ENCODE measurements at regions not wholly inside any gene's neighbourhood (a gene's known extent, or its start where the extent isn't known, plus 50 kb on each side); places are given as distances from the start of the nearest gene placed in this dataset.
A peak's percentile ranks its signal among the peaks of the same experiment; 100 is the strongest.

DNA sequence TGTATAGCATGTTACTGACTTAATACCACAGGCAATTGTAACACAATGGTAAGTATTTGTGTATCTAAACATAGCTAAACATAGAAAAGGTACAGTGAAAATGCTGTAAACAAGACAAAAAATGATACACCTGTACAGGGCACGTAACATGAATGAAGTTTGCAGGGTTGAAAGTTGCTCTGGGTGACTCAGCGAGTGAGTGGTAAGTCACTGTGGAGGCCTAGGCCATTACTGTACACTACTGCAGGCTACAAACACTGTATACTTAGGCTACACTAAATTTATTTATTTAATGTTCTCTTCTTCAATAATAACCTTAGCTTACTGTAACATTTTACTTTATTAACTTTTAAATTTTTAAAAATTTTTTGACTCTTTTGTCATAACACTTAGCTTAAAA lies 158.4 kb downstream of the IPO8 start:
- in situ Hi-C loops (cut with MboI) = no loop called here
- no peaks in the 10 kb centered on the region for H3K9me2 ChIP-seq (ENCODE audit: insufficient read depth)
- H4K20me1 ChIP-seq (ENCODE audit: insufficient read depth) = no peaks in the 10 kb centered on the region
- no peak for TF ChIP-seq EZH2phosphoT487 (IDR thresholded peaks at IDR 0.05; ENCODE audit: insufficient read depth, low read depth)
- no peak for TF ChIP-seq EZH2 (IDR thresholded peaks at IDR 0.05; ENCODE audit: insufficient read depth, poor library complexity, severe bottlenecking)
- no peaks in the 10 kb centered on the region for H3K4me1 ChIP-seq (ENCODE audit: insufficient read depth)
- WGBS, 2 experiments (ENCODE audit: low coverage in 1 of 2, low lambda C conversion rate in 2 of 2, missing lambda C conversion rate in 2 of 2) = 39 to 66% methylated on average over 2 of the region's 2 CpGs
- no peak overlapping the region for H3K9ac ChIP-seq
- no peaks in the 10 kb centered on the region for H3K27me3 ChIP-seq (replicated peaks; ENCODE audit: insufficient read depth)
- no peak for DNase-seq
- H3K36me3 ChIP-seq (ENCODE audit: low read depth) = no peaks in the 10 kb centered on the region
- H3F3A ChIP-seq (ENCODE audit: insufficient read depth) = no peaks in the 10 kb centered on the region
- no peaks in the 10 kb centered on the region for H3K9me3 ChIP-seq (ENCODE audit: low read depth)
- H3K4me2 ChIP-seq (ENCODE audit: unreplicated experiment) = no peak overlapping the region
- H3K79me2 ChIP-seq (ENCODE audit: insufficient read depth) = no peaks in the 10 kb centered on the region
- no peak overlapping the region for H3K27ac ChIP-seq
- H3K4me3 ChIP-seq = no peak overlapping the region
- no peak overlapping the region for H2AFZ ChIP-seq

DNA sequence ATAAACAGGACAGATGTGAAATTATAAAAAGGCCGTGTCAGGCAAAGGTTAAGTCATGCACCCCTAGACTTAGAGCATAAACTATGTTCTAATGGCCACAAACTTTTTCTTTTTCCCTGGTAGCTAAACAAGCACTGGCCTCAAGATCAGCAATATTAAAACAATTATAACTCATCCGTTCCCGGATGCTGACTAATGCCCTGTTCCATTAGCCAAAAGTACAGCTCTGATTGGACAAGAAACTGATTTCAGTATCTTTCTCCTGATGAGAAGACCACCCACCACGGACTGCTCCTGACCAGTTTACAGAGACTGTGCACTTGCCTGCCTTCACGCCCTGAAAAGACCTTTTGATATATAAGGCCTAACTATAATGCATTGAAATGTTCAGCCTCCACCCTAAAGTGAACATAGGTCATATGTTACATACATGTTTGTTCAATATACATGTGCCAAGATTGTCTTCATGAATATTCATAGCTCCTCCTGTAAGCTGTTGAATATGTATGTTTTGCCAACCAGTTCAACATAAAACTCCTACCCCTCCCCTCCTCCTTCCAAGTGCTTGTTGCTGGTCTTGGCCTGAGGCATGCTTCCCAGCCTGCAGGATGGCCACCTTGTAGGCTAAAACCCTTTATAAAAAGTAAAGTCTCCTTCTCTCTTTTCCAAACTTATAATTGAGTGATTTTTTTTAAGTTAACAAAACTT lies 162.0 kb downstream of the IPO8 start:
- no peaks in the 10 kb centered on the region for H3K9me3 ChIP-seq (ENCODE audit: low read depth)
- H4K20me1 ChIP-seq (ENCODE audit: insufficient read depth) = no peaks in the 10 kb centered on the region
- no peaks in the 10 kb centered on the region for H3K36me3 ChIP-seq (ENCODE audit: low read depth)
- H3K9me2 ChIP-seq (ENCODE audit: insufficient read depth) = no peaks in the 10 kb centered on the region
- in situ Hi-C loops (cut with MboI) = no loop called here
- H3K27me3 ChIP-seq (replicated peaks; ENCODE audit: insufficient read depth) = no peaks in the 10 kb centered on the region
- 22 to 25% methylated on average over 5 of the region's 5 CpGs for WGBS, 2 experiments (ENCODE audit: low coverage in 1 of 2, low lambda C conversion rate in 2 of 2, missing lambda C conversion rate in 2 of 2)
- H3K4me3 ChIP-seq = no peak overlapping the region
- no peaks in the 10 kb centered on the region for H3K79me2 ChIP-seq (ENCODE audit: insufficient read depth)
- H3K4me1 ChIP-seq (ENCODE audit: insufficient read depth) = no peaks in the 10 kb centered on the region
- no peak overlapping the region for H3K9ac ChIP-seq
- H3F3A ChIP-seq (ENCODE audit: insufficient read depth) = no peaks in the 10 kb centered on the region
- TF ChIP-seq EZH2 (IDR thresholded peaks at IDR 0.05; ENCODE audit: insufficient read depth, poor library complexity, severe bottlenecking) (no peak), EZH2phosphoT487 (IDR thresholded peaks at IDR 0.05; ENCODE audit: insufficient read depth, low read depth) (no peak)
- no peak overlapping the region for H3K27ac ChIP-seq
- peak overlapping the region; percentile 37; the same call in 1 of the 2 replicates for H2AFZ ChIP-seq
- DNase-seq = peak; percentile 37
- H3K4me2 ChIP-seq (ENCODE audit: unreplicated experiment) = no peak overlapping the region

DNA sequence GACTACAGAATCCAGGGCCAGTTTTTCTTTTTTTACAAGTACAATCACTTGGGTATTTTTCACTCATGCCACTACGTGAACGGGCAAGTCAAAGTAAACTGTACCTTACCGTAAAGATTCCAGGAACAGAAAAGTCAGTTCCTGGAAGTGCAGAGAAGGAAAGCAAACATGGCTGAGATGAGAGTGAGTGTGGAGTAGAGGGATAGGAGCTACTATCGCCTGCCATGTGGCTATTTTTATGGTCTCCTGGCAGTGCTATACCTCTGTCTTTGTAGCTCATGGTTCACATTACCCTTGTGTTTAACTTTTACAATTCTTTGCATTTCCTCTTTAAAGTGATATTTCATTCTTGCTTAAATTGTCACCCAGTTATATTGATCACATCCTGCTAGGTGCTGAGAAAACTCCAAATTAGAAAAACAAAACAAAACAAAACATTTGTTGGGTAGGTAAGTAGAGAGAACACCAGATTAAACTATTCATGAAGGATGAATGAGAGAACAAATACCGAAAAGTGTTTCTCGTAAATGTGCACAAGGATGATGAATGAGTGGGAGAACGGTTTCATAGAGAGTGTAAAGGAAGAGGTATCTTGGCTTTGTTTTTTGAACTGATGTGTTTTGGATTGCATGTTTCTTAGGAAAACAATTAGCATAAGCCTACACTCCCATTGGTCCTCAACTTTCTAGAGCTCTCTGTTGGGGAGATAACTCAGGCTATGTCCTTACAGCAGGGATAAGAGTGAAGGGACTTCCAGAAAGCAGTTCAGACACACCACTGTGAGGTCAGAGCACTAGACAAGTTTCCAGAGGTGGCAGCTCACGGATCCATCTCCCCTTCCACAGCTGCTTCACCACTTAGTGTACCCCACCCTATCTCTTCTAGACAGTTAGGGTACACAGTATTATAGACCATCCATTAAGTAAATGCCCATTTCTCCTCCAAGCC lies 163.7 kb downstream of the IPO8 start:
- in situ Hi-C loops (cut with MboI) = no loop called here
- TF ChIP-seq EZH2 (IDR thresholded peaks at IDR 0.05; ENCODE audit: insufficient read depth, poor library complexity, severe bottlenecking) = no peak
- TF ChIP-seq EZH2phosphoT487 (IDR thresholded peaks at IDR 0.05; ENCODE audit: insufficient read depth, low read depth) = no peak

DNA sequence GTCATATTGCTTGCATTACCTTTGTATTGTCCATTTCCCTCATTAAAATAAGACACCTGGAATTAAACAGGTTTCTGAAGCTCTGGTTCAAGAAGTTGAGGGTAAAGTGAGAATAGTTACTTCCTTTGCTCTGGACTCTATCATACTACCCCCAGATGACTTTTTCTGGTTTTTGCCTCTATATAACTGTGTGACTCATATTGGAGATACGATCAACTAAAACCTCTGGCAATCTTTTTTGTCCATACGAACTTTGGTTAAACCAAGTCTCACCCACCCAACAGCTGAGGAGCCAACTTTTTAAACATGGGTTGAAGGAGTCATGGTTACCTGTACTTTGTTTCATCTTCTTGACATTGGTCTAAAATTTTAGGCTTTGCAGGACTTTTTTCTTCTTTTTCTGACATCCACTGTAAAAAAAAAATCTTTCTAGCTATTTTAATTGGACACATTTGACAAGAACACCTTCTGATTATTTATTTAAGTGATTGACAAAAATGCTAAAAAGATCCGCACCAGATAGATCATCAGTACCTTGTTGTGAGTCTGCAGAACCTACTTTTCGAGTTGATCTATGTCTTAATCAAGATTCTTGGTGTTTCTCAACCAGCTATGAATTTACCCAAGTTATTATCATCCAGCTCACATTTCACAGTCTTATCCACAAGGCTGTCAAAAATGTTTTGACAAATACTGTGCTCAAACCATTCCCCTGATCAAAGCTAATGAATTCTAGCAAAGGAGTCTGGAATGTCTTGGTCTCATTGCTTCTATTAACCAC lies 166.0 kb downstream of the IPO8 start:
- no peaks in the 10 kb centered on the region for H3K36me3 ChIP-seq (ENCODE audit: low read depth)
- no peak for TF ChIP-seq EZH2phosphoT487 (IDR thresholded peaks at IDR 0.05; ENCODE audit: insufficient read depth, low read depth)
- TF ChIP-seq EZH2 (IDR thresholded peaks at IDR 0.05; ENCODE audit: insufficient read depth, poor library complexity, severe bottlenecking) = no peak
- H3F3A ChIP-seq (ENCODE audit: insufficient read depth) = no peaks in the 10 kb centered on the region
- H3K4me2 ChIP-seq (ENCODE audit: unreplicated experiment) = no peak overlapping the region
- no peaks in the 10 kb centered on the region for H4K20me1 ChIP-seq (ENCODE audit: insufficient read depth)
- H2AFZ ChIP-seq = no peak overlapping the region
- in situ Hi-C loops (cut with MboI) = no loop called here
- no peaks in the 10 kb centered on the region for H3K9me2 ChIP-seq (ENCODE audit: insufficient read depth)
- no peaks in the 10 kb centered on the region for H3K4me1 ChIP-seq (ENCODE audit: insufficient read depth)
- H3K9me3 ChIP-seq (ENCODE audit: low read depth) = no peaks in the 10 kb centered on the region
- no peak overlapping the region for H3K9ac ChIP-seq
- H3K27me3 ChIP-seq (replicated peaks; ENCODE audit: insufficient read depth) = no peaks in the 10 kb centered on the region
- H3K79me2 ChIP-seq (ENCODE audit: insufficient read depth) = no peaks in the 10 kb centered on the region
- 52 to 53% methylated on average over 4 of the region's 4 CpGs for WGBS, 2 experiments (ENCODE audit: low coverage in 1 of 2, low lambda C conversion rate in 2 of 2, missing lambda C conversion rate in 2 of 2)
- no peak overlapping the region for H3K4me3 ChIP-seq
- DNase-seq = no peak
- H3K27ac ChIP-seq = no peak overlapping the region

More for the DNA sequence above, 163.7 kb downstream of the IPO8 start:
- H3K4me1 ChIP-seq (ENCODE audit: insufficient read depth) = no peaks in the 10 kb centered on the region
- H3K27ac ChIP-seq = no peak overlapping the region
- no peaks in the 10 kb centered on the region for H3K36me3 ChIP-seq (ENCODE audit: low read depth)
- no peak overlapping the region for H2AFZ ChIP-seq
- DNase-seq = no peak
- H3K9me3 ChIP-seq (ENCODE audit: low read depth) = no peaks in the 10 kb centered on the region
- no peaks in the 10 kb centered on the region for H3F3A ChIP-seq (ENCODE audit: insufficient read depth)
- no peak overlapping the region for H3K4me2 ChIP-seq (ENCODE audit: unreplicated experiment)
- no peak overlapping the region for H3K4me3 ChIP-seq
- no peak overlapping the region for H3K9ac ChIP-seq
- H4K20me1 ChIP-seq (ENCODE audit: insufficient read depth) = no peaks in the 10 kb centered on the region
- no peaks in the 10 kb centered on the region for H3K9me2 ChIP-seq (ENCODE audit: insufficient read depth)
- H3K27me3 ChIP-seq (replicated peaks; ENCODE audit: insufficient read depth) = no peaks in the 10 kb centered on the region
- WGBS, 2 experiments (ENCODE audit: low coverage in 1 of 2, low lambda C conversion rate in 2 of 2, missing lambda C conversion rate in 2 of 2) = 78 to 83% methylated on average over 8 of the region's 8 CpGs
- H3K79me2 ChIP-seq (ENCODE audit: insufficient read depth) = no peaks in the 10 kb centered on the region
